GF-D8 (cell line): ENCODE measurements at regions not wholly inside any gene's neighbourhood (a gene's known extent, or its start where the extent isn't known, plus 50 kb on each side); places are given as distances from the start of the nearest gene placed in this dataset.
"Not testable (repeated sequence)": the region's sequence is repeated elsewhere in the genome, so short reads cannot be mapped to it uniquely, and the experiment has no call there.

Experiments
- DNase-seq: peaks from one replicate; lab custom pipeline; 2025; lab: John Stamatoyannopoulos, UW

DNA sequence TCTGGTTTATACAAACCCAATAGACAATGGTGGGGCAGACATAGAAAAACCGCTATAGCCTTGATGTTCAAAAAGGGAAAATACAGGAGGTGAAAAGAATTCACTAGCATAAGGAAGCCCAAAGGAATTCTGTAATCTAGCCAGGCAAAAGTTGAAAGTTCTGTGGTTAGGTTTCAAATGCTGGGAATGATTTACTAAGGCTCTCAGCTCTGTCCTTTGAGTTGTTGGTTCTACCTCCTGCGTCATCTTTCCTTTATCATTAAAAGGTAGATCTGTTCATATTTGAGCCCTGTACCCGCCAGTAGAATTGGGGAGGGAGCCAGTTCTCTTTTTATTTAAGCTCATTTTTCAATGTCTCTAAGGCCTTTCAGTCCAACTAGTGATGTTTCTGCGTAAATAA lies 866.5 kb downstream of the IGSF11 start:
- no peak for DNase-seq

GRCh38 chr3:118171236-118171852 lies 863.3 kb downstream of the IGSF11 start:
- no peak for DNase-seq

DNA sequence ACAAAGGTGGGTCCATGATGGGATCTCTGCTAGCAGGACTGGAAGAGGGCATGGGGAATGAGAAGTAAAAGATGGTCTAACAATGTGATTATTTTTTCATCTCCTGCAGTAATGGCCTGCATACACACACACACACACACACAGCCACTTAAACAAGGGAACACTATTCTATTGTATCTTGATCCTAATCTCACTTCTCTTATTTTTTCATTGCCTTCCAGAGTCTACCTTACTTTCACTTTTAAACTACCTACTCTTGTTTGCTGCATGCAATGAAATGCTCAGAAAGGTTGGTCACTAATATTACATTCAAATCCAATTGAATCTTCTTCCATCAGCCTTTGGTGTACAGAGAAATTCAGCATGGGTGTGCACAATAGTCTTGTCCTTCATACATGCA lies 853.8 kb downstream of the IGSF11 start:
- DNase-seq, result no peak

GRCh38 chr3:118181274-118181673 lies 853.4 kb downstream of the IGSF11 start:
- no peak for DNase-seq

GRCh38 chr3:118186051-118186450 lies 848.6 kb downstream of the IGSF11 start:
- DNase-seq, result no peak

- DNase-seq, result no peak
These were observed 847.4 kb downstream of the IGSF11 start for GRCh38 chr3:118187221-118187620.

DNA sequence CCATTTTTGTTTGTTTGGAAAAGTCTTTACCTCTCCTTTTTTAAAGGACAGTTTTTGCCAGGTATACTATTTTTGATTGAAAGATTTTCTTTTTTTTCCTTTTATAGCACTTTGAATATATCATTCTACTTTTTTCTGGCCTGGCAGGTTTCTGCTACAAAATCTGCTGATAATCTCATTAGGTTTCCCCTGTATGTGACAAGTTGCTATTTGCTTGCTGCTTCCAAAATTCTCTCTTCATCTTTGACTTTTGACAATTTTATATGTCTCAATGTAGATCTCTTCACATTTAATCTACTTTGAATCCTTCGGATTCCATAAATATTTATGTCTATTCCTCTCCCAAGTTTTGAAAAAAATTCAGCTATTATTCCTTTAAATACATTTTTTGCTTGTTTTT lies 838.5 kb downstream of the IGSF11 start:
- DNase-seq, result no peak

DNA sequence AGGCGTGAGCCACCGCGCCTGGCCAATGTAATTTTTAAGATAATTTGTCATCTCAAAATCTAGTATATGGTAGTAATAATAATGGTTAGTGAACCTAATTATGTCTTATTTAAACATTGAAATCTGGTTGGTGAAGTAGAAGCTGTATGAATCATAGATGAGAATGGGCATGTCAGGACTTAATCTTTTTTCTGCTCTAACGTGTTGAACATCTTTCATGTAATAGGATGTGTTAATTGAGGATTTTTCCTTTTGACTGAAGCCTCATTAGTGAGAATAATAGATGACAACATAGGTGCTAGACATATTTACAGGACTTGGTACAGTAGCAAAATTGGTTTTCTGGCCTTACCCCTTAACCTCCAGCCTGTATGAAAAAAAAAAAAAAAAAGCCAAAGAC lies 835.6 kb downstream of the IGSF11 start:
- DNase-seq, result no peak

GRCh38 chr3:118204052-118204656 lies 830.5 kb downstream of the IGSF11 start:
- no peak for DNase-seq

DNA sequence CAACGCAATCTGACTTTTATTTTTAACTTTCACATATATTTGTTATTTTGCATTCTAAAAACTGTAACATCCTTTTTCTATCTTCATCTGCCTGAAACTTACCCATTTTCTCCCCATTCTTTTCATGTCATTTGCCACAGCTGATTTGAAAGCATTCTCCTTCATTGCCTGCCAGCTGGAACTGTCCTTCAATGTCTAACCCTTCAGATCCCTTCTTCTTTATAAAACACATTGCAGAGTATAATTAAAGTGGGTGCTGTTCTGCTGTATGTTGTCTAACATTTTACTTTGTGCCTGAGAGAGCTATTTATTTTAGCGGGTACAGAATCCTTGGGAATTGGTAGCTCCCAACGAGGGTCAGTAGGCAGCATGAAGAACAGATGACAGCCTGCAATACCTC lies 827.4 kb downstream of the IGSF11 start:
- no peak for DNase-seq

GRCh38 chr3:118208642-118209041 lies 826.0 kb downstream of the IGSF11 start:
- DNase-seq, result no peak

DNA sequence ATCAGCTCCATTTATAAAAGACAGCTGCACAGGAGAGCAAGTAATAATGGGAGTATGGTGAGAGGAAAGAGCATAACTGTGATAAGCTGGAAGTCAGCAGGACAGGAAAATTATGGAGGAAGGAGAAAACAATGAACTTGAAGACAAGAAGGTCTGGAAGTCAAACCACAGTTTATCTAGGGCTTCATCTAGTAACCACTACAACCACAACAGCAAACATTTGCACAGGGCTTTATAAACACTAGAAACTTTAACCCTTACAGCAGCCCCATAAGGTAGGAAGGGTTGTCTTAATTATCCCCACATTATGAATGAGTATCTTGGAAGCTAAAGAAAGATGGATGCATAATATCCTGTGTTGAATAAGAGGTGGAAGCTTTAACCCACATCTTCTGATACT lies 820.8 kb downstream of the IGSF11 start:
- DNase-seq, result no peak

GRCh38 chr3:118226206-118226605 lies 808.4 kb downstream of the IGSF11 start:
- no peak for DNase-seq

DNA sequence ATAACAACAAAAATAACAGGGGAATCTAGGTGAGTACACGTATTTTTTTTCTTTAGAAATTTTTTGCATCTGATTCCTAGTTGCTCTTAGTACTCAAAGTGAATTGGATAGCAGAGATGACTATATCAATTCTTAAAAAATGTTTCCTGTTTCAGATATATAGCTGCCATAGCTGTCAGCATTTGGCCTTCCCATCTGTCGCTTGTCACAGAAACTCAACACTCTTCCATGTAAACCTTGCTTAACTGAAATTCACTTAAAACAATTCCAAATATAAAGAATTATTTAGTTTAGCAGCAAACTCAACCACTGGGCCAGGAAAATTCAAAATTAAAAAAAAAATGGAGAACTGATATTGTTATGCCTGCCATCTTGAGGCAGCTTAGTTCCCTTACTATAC lies 807.5 kb downstream of the IGSF11 start:
- no peak for DNase-seq

- DNase-seq, result no peak
These were observed 806.5 kb downstream of the IGSF11 start for GRCh38 chr3:118228151-118228550.

DNA sequence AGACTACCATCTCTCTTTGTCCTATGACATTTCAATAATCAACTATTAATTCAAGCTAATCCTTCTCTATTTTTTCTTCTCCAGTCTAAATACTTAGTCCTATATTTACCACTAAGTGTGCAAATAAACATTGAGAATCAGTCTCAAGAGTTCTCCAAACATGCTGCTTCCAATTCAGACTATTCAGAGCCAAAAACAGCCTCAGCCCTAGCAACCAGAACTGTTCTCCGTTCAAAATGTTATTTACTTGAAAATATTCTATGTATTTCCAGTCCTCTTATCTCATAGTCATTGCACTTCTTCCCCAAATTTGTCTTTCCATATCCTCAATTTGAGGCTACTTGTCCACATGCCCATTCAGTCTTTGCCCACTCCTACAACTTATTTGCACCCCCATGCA lies 805.5 kb downstream of the IGSF11 start:
- DNase-seq, result no peak

- DNase-seq, result no peak
These were observed 803.1 kb downstream of the IGSF11 start for GRCh38 chr3:118231578-118231977.

- no peak for DNase-seq
These were observed 795.4 kb downstream of the IGSF11 start for GRCh38 chr3:118239253-118239652.

DNA sequence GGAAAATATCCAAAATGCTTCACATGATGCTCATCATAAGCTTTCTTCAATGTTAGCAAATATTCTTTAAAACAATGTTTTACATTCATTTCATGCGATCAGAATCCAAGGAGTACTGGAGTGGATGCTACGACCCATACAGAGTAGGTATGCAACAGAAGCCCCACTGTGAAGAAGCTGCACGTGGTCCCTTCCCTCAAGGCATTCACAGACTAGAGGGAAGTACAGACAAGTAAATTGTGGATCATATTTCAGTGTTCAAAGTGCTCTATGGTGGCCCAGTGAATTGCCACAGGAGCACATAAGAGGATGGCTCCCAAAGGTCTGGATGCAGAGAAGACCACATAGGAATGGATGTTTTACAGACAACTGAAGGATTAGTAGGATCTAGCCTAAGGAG lies 789.9 kb downstream of the IGSF11 start:
- no peak for DNase-seq

DNA sequence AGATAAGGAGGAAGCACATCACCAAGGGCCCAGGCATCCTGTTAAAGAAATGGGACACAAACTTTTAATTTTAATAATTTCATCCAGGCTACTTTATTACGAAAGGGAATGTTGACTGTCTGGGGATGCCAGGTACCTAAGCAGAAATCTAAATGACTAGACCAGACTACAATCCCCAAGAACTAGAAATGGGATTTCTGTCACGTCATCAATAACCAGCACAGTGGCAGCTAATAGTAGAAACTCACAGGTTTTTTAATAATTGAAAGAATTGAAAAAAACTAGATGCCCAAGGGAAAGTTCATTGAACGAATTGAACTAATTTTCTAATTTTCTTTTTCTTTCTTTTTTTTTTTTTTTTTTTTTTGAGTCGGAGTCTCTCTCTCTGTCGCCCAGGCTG lies 789.3 kb downstream of the IGSF11 start:
- DNase-seq, result no peak

DNA sequence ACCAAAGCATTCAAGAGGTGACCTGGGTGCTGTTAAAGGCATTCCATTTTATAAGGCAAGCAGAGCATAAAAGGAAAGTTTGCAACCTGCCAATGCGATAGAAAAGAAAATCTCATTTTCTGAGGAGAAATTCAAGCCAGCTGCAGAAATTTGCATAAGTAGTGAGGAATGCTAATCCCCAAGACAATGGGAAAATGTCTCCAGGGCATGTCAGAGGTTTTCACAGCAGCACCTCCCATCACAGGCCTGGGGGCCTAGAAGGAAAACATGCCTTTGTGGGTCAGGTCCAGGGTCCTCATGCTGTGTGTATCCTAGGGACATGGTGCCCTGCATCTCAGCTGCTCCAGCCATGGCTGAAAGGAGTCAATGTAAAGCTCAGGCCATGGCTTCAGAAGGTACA lies 775.8 kb downstream of the IGSF11 start:
- DNase-seq, result not testable (repeated sequence)

DNA sequence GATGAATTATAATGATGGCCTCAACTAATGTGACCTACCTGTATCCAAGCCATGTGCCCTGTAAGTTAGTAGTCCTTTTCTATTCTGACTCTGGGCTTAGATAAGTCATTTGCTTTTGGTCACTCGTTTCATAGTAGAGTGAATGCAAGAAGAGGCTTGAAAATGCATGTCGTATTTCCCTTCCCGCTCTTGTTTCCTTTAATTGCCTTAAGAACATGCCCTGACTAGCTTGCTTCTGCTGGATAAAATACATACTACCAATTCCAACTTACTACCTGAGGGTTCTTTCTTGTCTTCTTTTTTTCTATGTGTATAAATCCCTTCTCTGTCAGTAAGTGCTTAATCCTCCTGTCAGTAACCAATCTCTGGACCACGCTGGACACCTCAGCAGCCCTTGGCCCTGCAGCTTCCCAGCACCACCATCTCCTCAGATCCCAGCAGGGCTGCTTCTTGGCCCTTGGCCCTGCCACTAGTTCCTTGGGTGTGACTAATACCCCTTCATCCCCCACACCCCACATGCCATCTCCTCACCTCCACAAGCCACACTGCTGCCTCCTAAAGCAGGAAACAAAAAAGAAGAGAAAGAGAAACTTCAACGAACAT lies 771.7 kb downstream of the IGSF11 start:
- no peak for DNase-seq

DNA sequence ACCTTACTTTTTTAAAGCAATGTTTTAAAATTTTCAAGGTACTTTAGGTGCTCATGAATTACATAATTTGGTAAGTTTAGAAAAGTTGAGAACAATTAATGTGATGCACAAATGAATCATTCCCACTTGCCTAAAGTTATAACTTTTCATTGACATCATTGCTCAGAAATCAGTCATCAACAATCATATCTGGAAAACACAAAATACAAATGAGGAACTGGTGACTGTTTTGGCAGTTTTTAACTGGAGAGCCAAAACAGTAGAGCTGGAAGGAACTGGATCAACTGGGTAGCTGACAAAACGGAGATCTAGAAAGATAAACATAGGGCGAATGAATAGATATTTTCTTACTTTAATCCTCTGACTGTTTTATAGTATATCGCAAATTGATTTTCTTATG lies 767.1 kb downstream of the IGSF11 start:
- DNase-seq, result no peak
